HG03139 (cell line): ENCODE measurements at regions not wholly inside any gene's neighbourhood (a gene's known extent, or its start where the extent isn't known, plus 50 kb on each side); places are given as distances from the start of the nearest gene placed in this dataset.

Experiments used
- ATAC-seq: cut with Tn5 transposase; IDR thresholded peaks from one replicate; pipeline ENCODE4 v1.9.1; 2021; ENCODE audit not compliant: unreplicated experiment

DNA sequence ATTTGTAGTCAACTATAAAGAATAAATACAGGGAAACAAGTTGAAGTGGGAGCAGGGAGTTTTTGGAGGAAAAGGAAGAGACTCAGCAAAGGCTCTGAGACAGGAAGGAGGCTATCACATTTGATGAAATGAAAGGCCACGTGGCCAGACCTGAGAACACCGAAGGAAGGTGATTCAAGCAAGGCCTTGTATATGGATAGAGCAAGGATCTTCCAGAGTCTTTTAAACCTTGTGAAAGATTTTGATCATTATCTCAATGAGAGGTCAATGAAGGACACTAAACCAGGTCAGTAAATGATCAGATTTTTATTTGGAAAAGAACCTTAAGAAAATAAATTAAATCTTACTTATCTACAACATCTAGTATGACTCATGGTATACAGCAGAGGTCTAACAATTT lies 523.5 kb downstream of the SLC16A7 start:
- no peak for ATAC-seq

GRCh38 chr12:60120199-60120598 lies 524.4 kb downstream of the SLC16A7 start:
- ATAC-seq = no peak

GRCh38 chr12:60123557-60123956 lies 527.7 kb downstream of the SLC16A7 start:
- ATAC-seq = no peak

GRCh38 chr12:60137513-60137912 lies 541.7 kb downstream of the SLC16A7 start:
- no peak for ATAC-seq

- no peak for ATAC-seq
Measured at GRCh38 chr12:60138526-60138925, 542.7 kb downstream of the SLC16A7 start.

DNA sequence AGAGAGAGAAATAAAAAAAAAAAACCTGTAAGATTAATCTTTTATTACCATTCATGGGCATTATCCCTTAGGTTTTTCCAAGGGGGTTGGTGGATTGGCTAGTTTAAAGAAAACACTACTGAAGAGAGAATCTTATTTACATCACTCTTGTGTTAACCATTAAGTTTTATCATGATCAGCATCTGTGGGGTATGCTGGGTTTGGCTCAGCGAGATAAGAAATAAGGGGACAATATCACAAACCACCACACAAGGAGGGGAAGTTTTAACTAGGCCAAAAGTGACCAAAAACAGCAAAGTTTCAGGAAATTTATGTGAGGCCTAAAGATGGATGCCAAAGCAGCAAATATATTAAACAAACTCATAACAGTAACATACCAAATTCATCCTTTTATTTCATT lies 548.6 kb downstream of the SLC16A7 start:
- no peak for ATAC-seq

- ATAC-seq = no peak
Measured at GRCh38 chr12:60148109-60148508, 552.3 kb downstream of the SLC16A7 start.

GRCh38 chr12:60148831-60149230 lies 553.0 kb downstream of the SLC16A7 start:
- no peak for ATAC-seq

DNA sequence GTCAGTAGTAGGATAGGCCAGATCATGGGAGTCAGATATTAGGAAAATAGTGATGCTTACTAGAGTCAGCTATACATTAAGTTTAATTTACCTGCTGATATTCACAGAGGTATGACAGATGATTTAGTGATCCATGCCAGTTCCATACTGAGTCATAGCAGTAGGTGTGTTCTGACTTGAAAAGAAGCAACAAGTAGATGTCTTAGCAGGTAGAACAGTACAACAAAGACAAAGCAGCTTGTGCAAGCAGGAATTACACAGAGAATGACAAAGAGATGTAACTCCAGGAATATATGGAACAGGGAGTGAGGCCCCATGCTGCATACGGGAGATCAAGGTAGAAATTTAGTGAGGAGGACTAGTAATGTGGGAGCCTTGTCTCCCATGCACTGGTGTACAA lies 556.9 kb downstream of the SLC16A7 start:
- no peak for ATAC-seq

- ATAC-seq = no peak
Measured at GRCh38 chr12:60159761-60160160, 563.9 kb downstream of the SLC16A7 start.

DNA sequence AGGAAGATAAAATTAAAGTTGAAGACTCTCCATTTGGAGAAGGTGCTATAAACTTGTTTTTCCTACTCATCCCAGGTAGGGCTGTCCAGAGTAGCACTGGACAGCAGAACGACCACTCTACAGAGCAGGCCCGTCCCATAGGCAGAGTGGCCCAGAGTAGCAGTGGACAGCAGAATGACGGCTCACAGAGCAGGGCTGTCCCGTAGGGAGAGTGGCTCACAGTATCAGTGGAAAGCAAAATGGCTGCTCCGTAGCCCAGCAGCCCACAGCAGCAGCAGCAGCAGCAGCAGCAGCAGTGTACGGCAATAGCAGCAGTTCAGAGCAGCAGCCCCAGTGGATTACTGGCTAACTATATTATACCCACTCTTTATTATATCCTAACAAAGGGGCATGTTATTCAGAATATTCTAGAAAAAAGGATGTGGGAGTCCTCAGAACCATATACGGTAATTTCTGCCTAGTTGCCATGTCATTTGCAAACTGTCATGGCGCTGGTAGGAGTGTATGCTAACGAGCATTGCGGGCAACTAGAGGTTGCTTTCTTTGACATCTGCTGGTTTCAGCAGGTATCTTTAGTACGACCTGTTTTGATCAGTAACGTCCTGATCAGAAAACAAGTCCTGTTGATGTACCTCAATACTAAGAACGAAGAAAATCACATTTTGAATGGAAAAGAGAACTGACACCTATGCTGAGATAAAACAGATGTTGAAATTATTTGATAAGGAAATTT lies 567.3 kb downstream of the SLC16A7 start:
- no peak for ATAC-seq

GRCh38 chr12:60165781-60166180 lies 570.0 kb downstream of the SLC16A7 start:
- no peak for ATAC-seq

- ATAC-seq = no peak
Measured at GRCh38 chr12:60168441-60168840, 572.6 kb downstream of the SLC16A7 start.

- no peak for ATAC-seq
Measured at GRCh38 chr12:60169904-60170303, 574.1 kb downstream of the SLC16A7 start.

- no peak for ATAC-seq
Measured at GRCh38 chr12:60172266-60173211, 576.7 kb downstream of the SLC16A7 start.

GRCh38 chr12:60173224-60174170 lies 577.7 kb downstream of the SLC16A7 start:
- no peak for ATAC-seq

- ATAC-seq = no peak
Measured at GRCh38 chr12:60174476-60174875, 578.6 kb downstream of the SLC16A7 start.

DNA sequence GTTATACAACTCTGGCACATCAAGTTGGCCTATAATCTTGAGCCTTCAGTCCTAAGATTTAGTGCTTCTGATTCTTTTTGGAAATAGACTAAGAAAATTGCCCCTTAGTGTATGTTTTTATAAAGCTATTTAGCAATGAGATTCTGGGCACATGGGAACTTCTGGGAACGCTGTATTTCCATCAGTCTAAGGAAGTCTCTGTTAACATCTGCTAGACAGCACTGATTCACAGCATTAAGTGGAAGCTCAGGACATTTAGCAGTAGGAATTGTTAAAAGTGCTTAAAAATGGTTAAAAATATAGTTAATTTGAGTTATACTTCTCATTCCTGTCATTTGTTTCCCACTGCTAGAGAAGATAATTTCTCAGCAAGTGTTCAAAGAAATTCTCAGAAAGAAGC lies 579.1 kb downstream of the SLC16A7 start:
- ATAC-seq = no peak

- no peak for ATAC-seq
Measured at GRCh38 chr12:60176891-60177290, 581.1 kb downstream of the SLC16A7 start.

DNA sequence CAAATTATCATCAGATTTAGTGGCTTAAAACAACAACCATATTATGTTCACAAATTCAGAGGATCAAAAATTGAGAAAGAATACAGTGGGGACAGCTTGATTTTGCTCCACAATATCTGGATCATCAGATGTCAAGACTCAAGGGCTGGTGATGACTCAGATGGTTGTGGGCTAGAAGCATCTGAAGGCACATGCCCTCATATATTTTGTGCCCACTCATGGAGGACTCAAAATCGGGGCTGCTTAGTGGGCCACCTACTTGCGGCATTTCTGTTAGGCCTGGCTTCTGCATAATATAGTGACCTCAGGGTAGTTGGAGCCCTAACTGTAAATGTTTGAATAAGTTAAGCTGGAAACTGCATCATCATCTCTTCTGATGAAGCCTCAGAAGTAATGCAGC lies 584.5 kb downstream of the SLC16A7 start:
- no peak for ATAC-seq

DNA sequence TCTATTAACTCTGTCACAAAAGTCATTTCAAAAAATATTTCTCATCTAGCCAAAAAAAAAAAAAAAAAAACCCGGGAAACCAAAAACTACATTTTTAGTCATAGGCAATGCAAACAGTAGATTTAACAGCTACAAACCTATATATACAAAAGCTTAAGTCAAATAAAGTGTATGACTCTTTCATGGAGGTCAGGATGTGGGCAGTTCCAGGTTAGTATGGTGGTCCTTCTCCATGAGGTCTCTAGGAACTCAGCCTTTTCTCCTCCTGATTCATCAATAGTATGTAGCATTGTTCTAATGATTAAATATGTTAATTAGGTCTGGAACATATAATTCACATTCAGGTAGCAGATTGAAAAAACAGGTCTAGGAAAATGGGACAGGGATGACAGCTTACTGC lies 586.5 kb downstream of the SLC16A7 start:
- no peak for ATAC-seq
